ENCODE measurements at regions not wholly inside any gene's neighbourhood (a gene's known extent, or its start where the extent isn't known, plus 50 kb on each side); places are given as distances from the start of the nearest gene placed in this dataset.

- Mint-ChIP-seq H3K36me3 (ENCODE audit: unreplicated experiment) (no peaks in the 10 kb centered on the region), H3K9me3 (ENCODE audit: unreplicated experiment) (no peaks in the 10 kb centered on the region), H3K4me3 (ENCODE audit: unreplicated experiment) (no peak overlapping the region), H3K4me1 (ENCODE audit: unreplicated experiment) (peaks cover 12% of the 10 kb centered on the region), H3K27ac (ENCODE audit: unreplicated experiment) (no peak overlapping the region), H3K27me3 (ENCODE audit: unreplicated experiment) (no peaks in the 10 kb centered on the region)
- TF ChIP-seq, protein P1, sequence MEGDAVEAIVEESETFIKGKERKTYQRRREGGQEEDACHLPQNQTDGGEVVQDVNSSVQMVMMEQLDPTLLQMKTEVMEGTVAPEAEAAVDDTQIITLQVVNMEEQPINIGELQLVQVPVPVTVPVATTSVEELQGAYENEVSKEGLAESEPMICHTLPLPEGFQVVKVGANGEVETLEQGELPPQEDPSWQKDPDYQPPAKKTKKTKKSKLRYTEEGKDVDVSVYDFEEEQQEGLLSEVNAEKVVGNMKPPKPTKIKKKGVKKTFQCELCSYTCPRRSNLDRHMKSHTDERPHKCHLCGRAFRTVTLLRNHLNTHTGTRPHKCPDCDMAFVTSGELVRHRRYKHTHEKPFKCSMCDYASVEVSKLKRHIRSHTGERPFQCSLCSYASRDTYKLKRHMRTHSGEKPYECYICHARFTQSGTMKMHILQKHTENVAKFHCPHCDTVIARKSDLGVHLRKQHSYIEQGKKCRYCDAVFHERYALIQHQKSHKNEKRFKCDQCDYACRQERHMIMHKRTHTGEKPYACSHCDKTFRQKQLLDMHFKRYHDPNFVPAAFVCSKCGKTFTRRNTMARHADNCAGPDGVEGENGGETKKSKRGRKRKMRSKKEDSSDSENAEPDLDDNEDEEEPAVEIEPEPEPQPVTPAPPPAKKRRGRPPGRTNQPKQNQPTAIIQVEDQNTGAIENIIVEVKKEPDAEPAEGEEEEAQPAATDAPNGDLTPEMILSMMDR (IDR thresholded peaks at IDR 0.05): no peak
- no peak for DNase-seq (ENCODE audit: extremely low spot score, unreplicated experiment)
Observed at GRCh38 chr2:67792681-67793091, 270.1 kb downstream of the C1D start.

- no peak for DNase-seq (ENCODE audit: extremely low spot score, unreplicated experiment)
- no peak overlapping the region for H3K27ac Mint-ChIP-seq (ENCODE audit: unreplicated experiment)
Observed at GRCh38 chr2:67797801-67798540, 264.8 kb downstream of the C1D start.

DNA sequence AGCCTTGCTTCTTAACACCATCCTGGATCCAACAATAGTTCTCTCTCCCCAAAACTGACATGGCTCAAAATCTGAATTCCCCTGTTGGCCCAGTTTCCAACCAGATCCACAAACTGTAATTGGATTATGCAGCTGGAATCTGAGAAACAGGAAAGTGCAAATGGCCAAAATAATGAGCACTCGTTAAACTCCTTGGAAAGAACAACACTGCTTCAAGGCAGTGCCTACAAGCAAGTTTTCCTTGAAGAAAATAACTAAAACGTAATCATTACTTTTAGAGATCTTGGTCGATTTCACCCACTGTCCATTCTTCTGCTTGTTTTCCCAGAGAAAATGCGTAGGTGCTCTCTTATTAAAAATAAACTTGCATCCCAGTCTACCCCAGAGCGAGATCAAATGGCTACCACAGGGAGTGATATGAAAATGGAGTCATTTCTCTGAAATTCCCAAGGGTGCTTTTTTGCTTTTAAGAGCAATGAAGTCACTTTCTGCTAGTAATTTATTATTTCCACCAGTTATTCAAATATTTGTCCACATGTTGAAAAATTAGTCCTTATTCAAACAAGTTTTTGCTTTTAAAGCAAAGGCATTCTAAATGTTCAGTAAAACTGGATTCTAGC is 264.2 kb downstream of the C1D start:
- Mint-ChIP-seq H3K36me3 (ENCODE audit: unreplicated experiment) (no peaks in the 10 kb centered on the region), H3K27me3 (ENCODE audit: unreplicated experiment) (no peaks in the 10 kb centered on the region), H3K4me3 (ENCODE audit: unreplicated experiment) (no peak overlapping the region), H3K27ac (ENCODE audit: unreplicated experiment) (no peak overlapping the region), H3K4me1 (ENCODE audit: unreplicated experiment) (peaks cover 11% of the 10 kb centered on the region), H3K9me3 (ENCODE audit: unreplicated experiment) (no peaks in the 10 kb centered on the region)
- TF ChIP-seq, protein P1 (IDR thresholded peaks at IDR 0.05): no peak
- no peak for DNase-seq (ENCODE audit: extremely low spot score, unreplicated experiment)

More at GRCh38 chr2:67797801-67798540, 264.8 kb downstream of the C1D start:
- H3K27me3 Mint-ChIP-seq (ENCODE audit: unreplicated experiment): no peaks in the 10 kb centered on the region
- H3K9me3 Mint-ChIP-seq (ENCODE audit: unreplicated experiment): no peaks in the 10 kb centered on the region
- H3K4me3 Mint-ChIP-seq (ENCODE audit: unreplicated experiment): no peak overlapping the region
- no peaks in the 10 kb centered on the region for H3K36me3 Mint-ChIP-seq (ENCODE audit: unreplicated experiment)
- peaks cover 11% of the 10 kb centered on the region for H3K4me1 Mint-ChIP-seq (ENCODE audit: unreplicated experiment)
- TF ChIP-seq, protein P1 (IDR thresholded peaks at IDR 0.05): no peak

DNA sequence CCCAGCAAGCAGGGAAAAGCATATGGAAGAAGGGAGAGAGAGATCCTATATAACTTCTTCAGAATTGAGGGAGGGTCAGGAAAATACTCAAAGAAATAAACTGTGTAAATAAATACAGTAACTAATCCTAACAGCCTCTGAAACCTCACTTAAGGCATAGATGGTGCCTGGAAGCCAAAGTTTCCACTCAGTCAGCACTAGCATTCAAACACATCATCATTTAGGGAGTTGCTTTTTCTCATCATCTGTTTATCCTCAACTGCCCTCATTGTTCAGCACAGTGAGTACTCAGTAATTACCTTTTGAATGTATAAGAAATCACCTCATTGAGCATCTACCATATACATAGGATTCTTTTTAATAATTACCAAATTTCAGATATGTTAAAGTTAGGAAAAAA is 262.9 kb downstream of the C1D start:
- peaks cover 11% of the 10 kb centered on the region for H3K4me1 Mint-ChIP-seq (ENCODE audit: unreplicated experiment)

DNA sequence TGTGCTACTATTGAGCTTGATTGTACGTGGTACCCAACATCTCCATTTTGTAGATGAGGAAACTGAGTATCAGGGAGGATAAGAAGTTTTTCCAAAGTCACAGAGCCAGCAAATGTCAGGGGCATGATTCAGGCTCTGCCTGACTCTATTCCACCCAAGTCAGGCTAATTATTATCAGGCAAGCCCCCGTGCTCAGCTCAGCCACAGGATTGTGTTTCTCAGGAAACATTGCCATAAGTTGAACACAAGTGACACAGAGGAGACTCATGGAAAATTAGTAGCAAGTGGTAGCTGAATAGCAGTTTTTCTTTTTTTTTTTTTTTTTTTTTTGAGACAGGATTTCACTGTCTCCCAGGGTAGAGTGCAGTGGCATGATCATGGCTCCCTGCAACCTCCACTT is 260.5 kb downstream of the C1D start:
- DNase-seq (ENCODE audit: extremely low spot score, unreplicated experiment): no peak
- no peaks in the 10 kb centered on the region for H3K36me3 Mint-ChIP-seq (ENCODE audit: unreplicated experiment)
- H3K27me3 Mint-ChIP-seq (ENCODE audit: unreplicated experiment): no peaks in the 10 kb centered on the region
- H3K4me1 Mint-ChIP-seq (ENCODE audit: unreplicated experiment): peaks cover 9% of the 10 kb centered on the region
- H3K9me3 Mint-ChIP-seq (ENCODE audit: unreplicated experiment): no peaks in the 10 kb centered on the region
- H3K4me3 Mint-ChIP-seq (ENCODE audit: unreplicated experiment): no peak overlapping the region
- H3K27ac Mint-ChIP-seq (ENCODE audit: unreplicated experiment): no peak overlapping the region
- TF ChIP-seq, protein P1 (IDR thresholded peaks at IDR 0.05): no peak

More for the DNA sequence above, 262.9 kb downstream of the C1D start:
- H3K27ac Mint-ChIP-seq (ENCODE audit: unreplicated experiment): no peak overlapping the region
- no peak overlapping the region for H3K4me3 Mint-ChIP-seq (ENCODE audit: unreplicated experiment)
- H3K36me3 Mint-ChIP-seq (ENCODE audit: unreplicated experiment): no peaks in the 10 kb centered on the region
- no peaks in the 10 kb centered on the region for H3K9me3 Mint-ChIP-seq (ENCODE audit: unreplicated experiment)
- TF ChIP-seq, protein P1 (IDR thresholded peaks at IDR 0.05): no peak
- H3K27me3 Mint-ChIP-seq (ENCODE audit: unreplicated experiment): no peaks in the 10 kb centered on the region
- DNase-seq (ENCODE audit: extremely low spot score, unreplicated experiment): no peak

All from osteocyte (in vitro differentiated cells).